ENCODE measurements at regions not wholly inside any gene's neighbourhood (a gene's known extent, or its start where the extent isn't known, plus 50 kb on each side); places are given as distances from the start of the nearest gene placed in this dataset.
A peak's percentile ranks its signal among the peaks of the same experiment; 100 is the strongest.

- no peak overlapping the region for H2BK15ac ChIP-seq (ENCODE audit: low read length)
- no peak for FAIRE-seq
- no peak overlapping the region for H4K5ac ChIP-seq (ENCODE audit: insufficient read length, low read depth, low read length)
- ChIA-PET CTCF (ENCODE audit: partially characterized antibody) (interaction anchor here (1.6 kb wide), 1 partner anchor 143 kb away, joined by 5 read pairs; no protein-coding TSS in a partner anchor), POLR2A (ENCODE audit: partially characterized antibody) (interaction anchor here (0.6 kb wide), 1 partner anchor 138 kb away, joined by 3 read pairs; no protein-coding TSS in a partner anchor)
- no peak overlapping the region for H2BK12ac ChIP-seq (ENCODE audit: low read depth, low read length)
- H4K8ac ChIP-seq (ENCODE audit: extremely low read depth, insufficient read depth, low read length), result 0 out of 2 replicates have a peak overlapping the region, but pooled peaks have one; percentile 8
- no peak overlapping the region for H3K14ac ChIP-seq (ENCODE audit: insufficient read length)
- DNase-seq (ENCODE audit: low read depth in 1 of 2, low spot score in 2 of 2), result peak in 1 of 2 experiments; percentile 34
- H3K4me1 ChIP-seq (replicated peaks in 1 of 4; ENCODE audit: control insufficient read depth in 3 of 4, insufficient read depth in 4 of 4, low read length in 3 of 4), result peaks cover 0 to under 1% (median under 1%) of the 10 kb centered on the region in 4 experiments; a peak in 3 of 7 replicates
- 83% methylated on average over 10 of the region's 10 CpGs; no CpG with 5 or more reads in 1 of the 2 experiments for WGBS, 2 experiments (ENCODE audit: extremely low coverage in 1 of 2, insufficient coverage in 1 of 2, insufficient read length in 1 of 2, insufficient replicate concordance in 2 of 2, low coverage in 1 of 2, low lambda C conversion rate in 2 of 2, missing lambda C conversion rate in 1 of 2)
- H3K56ac ChIP-seq (replicated peaks; ENCODE audit: insufficient read length, low read depth, low read length), result no peak overlapping the region
- H4K20me1 ChIP-seq (replicated peaks in 1 of 2; ENCODE audit: control insufficient read depth in 1 of 2, insufficient read depth in 2 of 2, low read length in 2 of 2), result no peaks in the 10 kb centered on the region
- no peak overlapping the region for H3K4me2 ChIP-seq (ENCODE audit: insufficient read depth in 1 of 2, low read depth in 2 of 2, low read length in 2 of 2)
- H3K9me3 ChIP-seq (ENCODE audit: insufficient read depth in 2 of 2, low read depth in 1 of 2, low read length in 1 of 2), result no peaks in the 10 kb centered on the region
- H2BK120ac ChIP-seq (replicated peaks; ENCODE audit: low read depth, low read length), result no peak overlapping the region
- H3K4me3 ChIP-seq (ENCODE audit: extremely low read depth in 1 of 4, insufficient read depth in 2 of 4, low read depth in 3 of 4, low read length in 4 of 4), result no peak overlapping the region
- peaks cover 0 to 2% (median 0%) of the 10 kb centered on the region in 4 experiments; a peak in 2 of 7 replicates for H3K27me3 ChIP-seq (replicated peaks in 1 of 4; ENCODE audit: control insufficient read depth in 3 of 4, extremely low read depth in 1 of 4, insufficient read depth in 3 of 4, low read length in 3 of 4)
- no peak overlapping the region for H3K9ac ChIP-seq (replicated peaks in 1 of 4; ENCODE audit: extremely low read depth in 1 of 4, low read depth in 3 of 4, low read length in 3 of 4)
- H3K23ac ChIP-seq (ENCODE audit: insufficient read length), result no peak overlapping the region
- H3K4ac ChIP-seq (replicated peaks; ENCODE audit: insufficient read length, low read depth, low read length), result no peak overlapping the region
- H2BK20ac ChIP-seq (ENCODE audit: low read length), result no peak overlapping the region
- no peak overlapping the region for H3K18ac ChIP-seq (ENCODE audit: extremely low read depth, low read length)
- H2AFZ ChIP-seq (ENCODE audit: low read length), result no peak overlapping the region
- H3K36me3 ChIP-seq (ENCODE audit: control insufficient read depth in 2 of 4, insufficient read depth in 4 of 4, low read length in 3 of 4), result no peaks in the 10 kb centered on the region
- H3K79me1 ChIP-seq (ENCODE audit: low read depth, low read length), result no peaks in the 10 kb centered on the region
- H2AK5ac ChIP-seq (ENCODE audit: low read depth, low read length), result no peak overlapping the region
- H3K27ac ChIP-seq (ENCODE audit: low read depth, low read length), result no peak overlapping the region
- no peaks in the 10 kb centered on the region for H3K79me2 ChIP-seq (ENCODE audit: control insufficient read depth in 1 of 2, insufficient read depth in 2 of 2, low read length in 2 of 2)
- H2BK5ac ChIP-seq (ENCODE audit: low read depth, low read length), result no peak overlapping the region
- no peak overlapping the region for H4K91ac ChIP-seq (replicated peaks; ENCODE audit: insufficient read length, low read length)
- H3K23me2 ChIP-seq (ENCODE audit: low read depth, low read length), result no peaks in the 10 kb centered on the region
- TF ChIP-seq SIRT6 (IDR thresholded peaks at IDR 0.05; ENCODE audit: low read length) (no peak), RAD21 (IDR thresholded peaks at IDR 0.05 in 1 of 2, conservative IDR thresholded peaks at IDR 0.05 in 1 of 2; ENCODE audit: low read depth in 2 of 2, low read length in 2 of 2) (no peak), YY1 (IDR thresholded peaks at IDR 0.05; ENCODE audit: low read depth, low read length) (no peak), PHF8 (conservative IDR thresholded peaks at IDR 0.05; ENCODE audit: low read depth, low read length) (no peak), SIN3A (conservative IDR thresholded peaks at IDR 0.05 in 1 of 2, IDR thresholded peaks at IDR 0.05 in 1 of 2; ENCODE audit: low read depth in 1 of 2, low read length in 2 of 2) (no peak), SUZ12 (IDR thresholded peaks at IDR 0.05; ENCODE audit: low read length) (no peak), SIX5 (IDR thresholded peaks at IDR 0.05; ENCODE audit: low read depth, low read length) (no peak), FOSL1 (IDR thresholded peaks at IDR 0.05; ENCODE audit: insufficient read depth, low read depth, low read length) (no peak)
- TF ChIP-seq, protein P1, sequence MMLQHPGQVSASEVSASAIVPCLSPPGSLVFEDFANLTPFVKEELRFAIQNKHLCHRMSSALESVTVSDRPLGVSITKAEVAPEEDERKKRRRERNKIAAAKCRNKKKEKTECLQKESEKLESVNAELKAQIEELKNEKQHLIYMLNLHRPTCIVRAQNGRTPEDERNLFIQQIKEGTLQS (IDR thresholded peaks at IDR 0.05; ENCODE audit: insufficient read depth, low read depth, low read length), result no peak
- TF ChIP-seq, protein P2, sequence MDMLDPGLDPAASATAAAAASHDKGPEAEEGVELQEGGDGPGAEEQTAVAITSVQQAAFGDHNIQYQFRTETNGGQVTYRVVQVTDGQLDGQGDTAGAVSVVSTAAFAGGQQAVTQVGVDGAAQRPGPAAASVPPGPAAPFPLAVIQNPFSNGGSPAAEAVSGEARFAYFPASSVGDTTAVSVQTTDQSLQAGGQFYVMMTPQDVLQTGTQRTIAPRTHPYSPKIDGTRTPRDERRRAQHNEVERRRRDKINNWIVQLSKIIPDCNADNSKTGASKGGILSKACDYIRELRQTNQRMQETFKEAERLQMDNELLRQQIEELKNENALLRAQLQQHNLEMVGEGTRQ (IDR thresholded peaks at IDR 0.05; ENCODE audit: low read length), result no peak
Observed at GRCh38 chr5:172503925-172504700, 49.8 kb upstream of the SH3PXD2B start.

Measured in H1 (cell line).